ENCODE measurements at regions not wholly inside any gene's neighbourhood (a gene's known extent, or its start where the extent isn't known, plus 50 kb on each side); places are given as distances from the start of the nearest gene placed in this dataset.

GRCh38 chr3:174465177-174465576 is 394.0 kb upstream of the NAALADL2 start:
- ChIA-PET CTCF (no interaction called here), POLR2A (no interaction called here)
- Histone ChIP-seq H3K27ac (ENCODE audit: low read length) (no peak overlapping the region), H3K9me3 (ENCODE audit: control insufficient read depth, insufficient read depth, low read depth, low read length) (no peaks in the 10 kb centered on the region), H3K4me1 (ENCODE audit: control insufficient read depth, insufficient read depth, low read length) (no peaks in the 10 kb centered on the region), H3K27me3 (ENCODE audit: control insufficient read depth, insufficient read depth, low read length) (no peaks in the 10 kb centered on the region), H3K4me3 (ENCODE audit: low read depth in 2 of 2, low read length in 2 of 2) (no peak overlapping the region), H3K36me3 (ENCODE audit: control insufficient read depth, insufficient read depth, low read length) (no peaks in the 10 kb centered on the region)
- TF ChIP-seq TCF7L2 (IDR thresholded peaks at IDR 0.05; ENCODE audit: low read depth, low read length) = no peak
- no peak for TF ChIP-seq POLR2AphosphoS5 (IDR thresholded peaks at IDR 0.05; ENCODE audit: low read depth, low read length)
- TF ChIP-seq, protein P1, sequence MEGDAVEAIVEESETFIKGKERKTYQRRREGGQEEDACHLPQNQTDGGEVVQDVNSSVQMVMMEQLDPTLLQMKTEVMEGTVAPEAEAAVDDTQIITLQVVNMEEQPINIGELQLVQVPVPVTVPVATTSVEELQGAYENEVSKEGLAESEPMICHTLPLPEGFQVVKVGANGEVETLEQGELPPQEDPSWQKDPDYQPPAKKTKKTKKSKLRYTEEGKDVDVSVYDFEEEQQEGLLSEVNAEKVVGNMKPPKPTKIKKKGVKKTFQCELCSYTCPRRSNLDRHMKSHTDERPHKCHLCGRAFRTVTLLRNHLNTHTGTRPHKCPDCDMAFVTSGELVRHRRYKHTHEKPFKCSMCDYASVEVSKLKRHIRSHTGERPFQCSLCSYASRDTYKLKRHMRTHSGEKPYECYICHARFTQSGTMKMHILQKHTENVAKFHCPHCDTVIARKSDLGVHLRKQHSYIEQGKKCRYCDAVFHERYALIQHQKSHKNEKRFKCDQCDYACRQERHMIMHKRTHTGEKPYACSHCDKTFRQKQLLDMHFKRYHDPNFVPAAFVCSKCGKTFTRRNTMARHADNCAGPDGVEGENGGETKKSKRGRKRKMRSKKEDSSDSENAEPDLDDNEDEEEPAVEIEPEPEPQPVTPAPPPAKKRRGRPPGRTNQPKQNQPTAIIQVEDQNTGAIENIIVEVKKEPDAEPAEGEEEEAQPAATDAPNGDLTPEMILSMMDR (IDR thresholded peaks at IDR 0.05) = no peak
- no TSS peak for BruUV-seq (replicated peaks)
- intact Hi-C loops (cut with micrococcal nuclease; ENCODE audit: unreplicated experiment) = no loop called here
- in situ Hi-C loops (cut with HindIII; ENCODE audit: low pct_unique_long_range_greater_than_20kb, low sequenced_read_pairs) = no loop called here
- no peak for ATAC-seq
- DNase-seq (ENCODE audit: low read depth, low spot score) = no peak

GRCh38 chr3:174466471-174467054 is 392.6 kb upstream of the NAALADL2 start:
- in situ Hi-C loops (cut with HindIII; ENCODE audit: low pct_unique_long_range_greater_than_20kb, low sequenced_read_pairs) (no loop called here), intact Hi-C loops (cut with micrococcal nuclease; ENCODE audit: unreplicated experiment) (no loop called here)
- no TSS peak for BruUV-seq (replicated peaks)
- no peak for TF ChIP-seq SIN3A (IDR thresholded peaks at IDR 0.05; ENCODE audit: borderline replicate concordance, insufficient read depth, low read depth, low read length)
- no peak for TF ChIP-seq POLR2AphosphoS5 (IDR thresholded peaks at IDR 0.05; ENCODE audit: low read depth, low read length)
- TF ChIP-seq, protein P1 (IDR thresholded peaks at IDR 0.05) = no peak
- TF ChIP-seq, protein P2, sequence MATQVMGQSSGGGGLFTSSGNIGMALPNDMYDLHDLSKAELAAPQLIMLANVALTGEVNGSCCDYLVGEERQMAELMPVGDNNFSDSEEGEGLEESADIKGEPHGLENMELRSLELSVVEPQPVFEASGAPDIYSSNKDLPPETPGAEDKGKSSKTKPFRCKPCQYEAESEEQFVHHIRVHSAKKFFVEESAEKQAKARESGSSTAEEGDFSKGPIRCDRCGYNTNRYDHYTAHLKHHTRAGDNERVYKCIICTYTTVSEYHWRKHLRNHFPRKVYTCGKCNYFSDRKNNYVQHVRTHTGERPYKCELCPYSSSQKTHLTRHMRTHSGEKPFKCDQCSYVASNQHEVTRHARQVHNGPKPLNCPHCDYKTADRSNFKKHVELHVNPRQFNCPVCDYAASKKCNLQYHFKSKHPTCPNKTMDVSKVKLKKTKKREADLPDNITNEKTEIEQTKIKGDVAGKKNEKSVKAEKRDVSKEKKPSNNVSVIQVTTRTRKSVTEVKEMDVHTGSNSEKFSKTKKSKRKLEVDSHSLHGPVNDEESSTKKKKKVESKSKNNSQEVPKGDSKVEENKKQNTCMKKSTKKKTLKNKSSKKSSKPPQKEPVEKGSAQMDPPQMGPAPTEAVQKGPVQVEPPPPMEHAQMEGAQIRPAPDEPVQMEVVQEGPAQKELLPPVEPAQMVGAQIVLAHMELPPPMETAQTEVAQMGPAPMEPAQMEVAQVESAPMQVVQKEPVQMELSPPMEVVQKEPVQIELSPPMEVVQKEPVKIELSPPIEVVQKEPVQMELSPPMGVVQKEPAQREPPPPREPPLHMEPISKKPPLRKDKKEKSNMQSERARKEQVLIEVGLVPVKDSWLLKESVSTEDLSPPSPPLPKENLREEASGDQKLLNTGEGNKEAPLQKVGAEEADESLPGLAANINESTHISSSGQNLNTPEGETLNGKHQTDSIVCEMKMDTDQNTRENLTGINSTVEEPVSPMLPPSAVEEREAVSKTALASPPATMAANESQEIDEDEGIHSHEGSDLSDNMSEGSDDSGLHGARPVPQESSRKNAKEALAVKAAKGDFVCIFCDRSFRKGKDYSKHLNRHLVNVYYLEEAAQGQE (IDR thresholded peaks at IDR 0.05; ENCODE audit: insufficient read depth in 1 of 2, low read depth in 2 of 2, low read length in 1 of 2) = no peak
- no peak for TF ChIP-seq TCF7L2 (IDR thresholded peaks at IDR 0.05; ENCODE audit: low read depth, low read length)
- DNase-seq (ENCODE audit: low read depth, low spot score) = no peak
- no peak for ATAC-seq
- Histone ChIP-seq H3K4me1 (ENCODE audit: control insufficient read depth, insufficient read depth, low read length) (no peaks in the 10 kb centered on the region), H3K36me3 (ENCODE audit: control insufficient read depth, insufficient read depth, low read length) (no peaks in the 10 kb centered on the region), H3K4me3 (ENCODE audit: low read depth in 2 of 2, low read length in 2 of 2) (no peak overlapping the region), H3K27ac (ENCODE audit: low read length) (no peak overlapping the region), H3K27me3 (ENCODE audit: control insufficient read depth, insufficient read depth, low read length) (no peaks in the 10 kb centered on the region), H3K9me3 (ENCODE audit: control insufficient read depth, insufficient read depth, low read depth, low read length) (no peaks in the 10 kb centered on the region)
- ChIA-PET POLR2A (no interaction called here), CTCF (no interaction called here)
